ENCODE measurements at regions not wholly inside any gene's neighbourhood (a gene's known extent, or its start where the extent isn't known, plus 50 kb on each side); places are given as distances from the start of the nearest gene placed in this dataset.

- peaks cover 0 to 4% (median 0%) of the 10 kb centered on the region in 4 donors for H3K4me1 ChIP-seq
- intact Hi-C loops (cut with DNase I; ENCODE audit: low total_unique reads): no loop called here
- DNase-seq: no peak
- H3K27me3 ChIP-seq: no peaks in the 10 kb centered on the region
- H3K36me3 ChIP-seq: no peaks in the 10 kb centered on the region
- no peaks in the 10 kb centered on the region for H3K9me3 ChIP-seq
- TF ChIP-seq, protein P1, sequence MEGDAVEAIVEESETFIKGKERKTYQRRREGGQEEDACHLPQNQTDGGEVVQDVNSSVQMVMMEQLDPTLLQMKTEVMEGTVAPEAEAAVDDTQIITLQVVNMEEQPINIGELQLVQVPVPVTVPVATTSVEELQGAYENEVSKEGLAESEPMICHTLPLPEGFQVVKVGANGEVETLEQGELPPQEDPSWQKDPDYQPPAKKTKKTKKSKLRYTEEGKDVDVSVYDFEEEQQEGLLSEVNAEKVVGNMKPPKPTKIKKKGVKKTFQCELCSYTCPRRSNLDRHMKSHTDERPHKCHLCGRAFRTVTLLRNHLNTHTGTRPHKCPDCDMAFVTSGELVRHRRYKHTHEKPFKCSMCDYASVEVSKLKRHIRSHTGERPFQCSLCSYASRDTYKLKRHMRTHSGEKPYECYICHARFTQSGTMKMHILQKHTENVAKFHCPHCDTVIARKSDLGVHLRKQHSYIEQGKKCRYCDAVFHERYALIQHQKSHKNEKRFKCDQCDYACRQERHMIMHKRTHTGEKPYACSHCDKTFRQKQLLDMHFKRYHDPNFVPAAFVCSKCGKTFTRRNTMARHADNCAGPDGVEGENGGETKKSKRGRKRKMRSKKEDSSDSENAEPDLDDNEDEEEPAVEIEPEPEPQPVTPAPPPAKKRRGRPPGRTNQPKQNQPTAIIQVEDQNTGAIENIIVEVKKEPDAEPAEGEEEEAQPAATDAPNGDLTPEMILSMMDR (IDR thresholded peaks at IDR 0.05): no peak
- H3K27ac ChIP-seq: no peak overlapping the region
- H3K4me3 ChIP-seq: no peak overlapping the region
These were observed 79.1 kb downstream of the TRIB2 start for GRCh38 chr2:12795851-12796250.

GRCh38 chr2:12796657-12797056 lies 79.9 kb downstream of the TRIB2 start:
- peaks cover 0 to 4% (median 0%) of the 10 kb centered on the region in 4 donors for H3K4me1 ChIP-seq
- H3K36me3 ChIP-seq: no peaks in the 10 kb centered on the region
- no peaks in the 10 kb centered on the region for H3K27me3 ChIP-seq
- TF ChIP-seq, protein P1 (IDR thresholded peaks at IDR 0.05): no peak
- H3K27ac ChIP-seq: no peak overlapping the region
- intact Hi-C loops (cut with DNase I; ENCODE audit: low total_unique reads): no loop called here
- no peak for DNase-seq
- H3K4me3 ChIP-seq: no peak overlapping the region
- H3K9me3 ChIP-seq: no peaks in the 10 kb centered on the region

- DNase-seq: no peak
- Histone ChIP-seq H3K9me3 (no peaks in the 10 kb centered on the region), H3K4me3 (no peak overlapping the region), H3K36me3 (no peaks in the 10 kb centered on the region), H3K27me3 (no peaks in the 10 kb centered on the region), H3K4me1 (peaks cover 0 to 4% (median 0%) of the 10 kb centered on the region in 4 donors), H3K27ac (no peak overlapping the region)
- TF ChIP-seq, protein P1 (IDR thresholded peaks at IDR 0.05): no peak
- intact Hi-C loops (cut with DNase I; ENCODE audit: low total_unique reads): no loop called here
These were observed 81.1 kb downstream of the TRIB2 start for GRCh38 chr2:12797815-12798214.

DNA sequence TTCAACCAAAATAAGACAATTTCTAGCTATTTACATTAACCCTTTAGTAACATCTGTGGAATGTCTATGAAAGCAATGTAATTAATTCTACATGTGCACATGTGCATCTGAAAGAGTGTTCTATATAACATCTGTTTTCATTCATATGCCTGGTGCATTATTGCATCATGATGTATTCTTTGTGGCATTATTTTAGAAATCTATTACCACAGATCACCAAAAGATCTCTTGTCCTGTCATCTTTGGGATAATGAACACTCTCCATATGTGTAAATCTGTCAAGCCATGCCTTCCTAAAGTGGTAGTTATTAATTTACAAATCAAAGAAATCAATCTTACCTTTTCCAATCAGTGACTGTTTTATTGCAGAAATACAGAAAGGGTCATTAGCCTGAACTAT lies 86.9 kb downstream of the TRIB2 start:
- H3K36me3 ChIP-seq: no peaks in the 10 kb centered on the region
- no peaks in the 10 kb centered on the region for H3K27me3 ChIP-seq
- no peak overlapping the region for H3K4me3 ChIP-seq
- TF ChIP-seq, protein P1 (IDR thresholded peaks at IDR 0.05): no peak
- no peak for DNase-seq
- intact Hi-C loops (cut with DNase I; ENCODE audit: low total_unique reads): loop anchor here (10.0 kb wide), 1 partner anchor 79 kb away; no protein-coding TSS in a partner anchor
- no peaks in the 10 kb centered on the region for H3K4me1 ChIP-seq
- no peaks in the 10 kb centered on the region for H3K9me3 ChIP-seq
- H3K27ac ChIP-seq: no peak overlapping the region

DNA sequence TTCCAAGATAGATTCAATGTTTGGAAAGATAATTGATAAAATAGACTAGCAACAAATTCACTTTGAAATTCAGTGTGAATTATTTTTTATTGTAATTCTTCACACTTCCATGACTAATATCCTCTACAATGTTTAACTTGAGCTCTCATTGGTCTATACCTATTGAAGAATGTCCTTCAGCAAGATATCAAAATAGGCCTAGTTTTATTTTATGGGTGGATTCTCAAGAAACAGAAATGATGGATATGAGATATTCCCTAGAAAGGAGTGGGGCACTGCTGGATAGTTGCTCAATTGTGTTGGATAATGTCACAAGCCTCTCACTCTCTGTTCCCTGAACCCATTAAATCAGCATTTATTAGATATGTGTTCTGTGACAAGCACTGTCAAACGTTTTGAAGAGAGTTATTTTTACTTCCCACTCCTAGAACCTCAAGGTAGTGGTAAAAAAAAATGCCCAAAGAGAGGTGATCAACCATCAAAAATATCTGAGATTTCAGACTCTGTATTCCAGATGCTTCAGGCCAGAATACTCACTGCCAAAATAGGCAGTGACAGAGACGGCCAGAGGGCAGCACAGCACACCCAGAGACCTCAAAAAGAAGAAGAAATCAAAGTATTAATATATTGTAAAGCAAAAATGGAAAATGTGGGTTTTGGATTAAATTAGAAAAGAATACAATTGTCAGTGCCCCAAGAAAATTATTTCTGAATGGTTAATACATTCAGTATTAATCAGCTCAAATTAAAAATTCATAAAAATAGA lies 87.5 kb downstream of the TRIB2 start:
- intact Hi-C loops (cut with DNase I; ENCODE audit: low total_unique reads): loop anchor here (10.0 kb wide), 1 partner anchor 79 kb away; no protein-coding TSS in a partner anchor
- H3K27me3 ChIP-seq: no peaks in the 10 kb centered on the region
- H3K4me1 ChIP-seq: no peaks in the 10 kb centered on the region
- no peak for DNase-seq
- no peak overlapping the region for H3K27ac ChIP-seq
- H3K4me3 ChIP-seq: no peak overlapping the region
- no peaks in the 10 kb centered on the region for H3K9me3 ChIP-seq
- TF ChIP-seq, protein P1 (IDR thresholded peaks at IDR 0.05): no peak
- no peaks in the 10 kb centered on the region for H3K36me3 ChIP-seq

Data from tibial artery (tissue), 4 donors.